ENCODE measurements at regions not wholly inside any gene's neighbourhood (a gene's known extent, or its start where the extent isn't known, plus 50 kb on each side); places are given as distances from the start of the nearest gene placed in this dataset.

DNA sequence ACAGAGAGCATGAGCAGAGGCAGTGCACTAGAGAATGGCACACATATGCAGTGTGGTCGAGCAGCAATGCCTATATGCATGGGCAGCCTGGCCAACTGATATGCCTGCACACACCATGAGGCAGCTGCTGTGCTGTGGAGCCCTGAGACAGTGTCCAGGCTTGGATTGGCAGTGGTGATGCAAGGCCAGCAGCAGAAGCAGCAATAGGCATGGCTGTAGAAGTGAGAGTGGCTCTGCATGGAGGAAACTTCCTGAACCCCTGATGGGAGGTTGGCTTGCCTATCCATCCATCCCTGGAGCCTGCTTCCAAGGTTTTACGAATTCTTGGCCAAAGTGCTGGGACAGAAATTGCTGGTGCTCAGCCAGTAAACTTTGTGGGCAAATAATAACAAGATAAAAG lies 89.7 kb downstream of the DIRAS3 start:
- DNase-seq (ENCODE audit: low spot score), result no peak
- TF ChIP-seq, protein P1, sequence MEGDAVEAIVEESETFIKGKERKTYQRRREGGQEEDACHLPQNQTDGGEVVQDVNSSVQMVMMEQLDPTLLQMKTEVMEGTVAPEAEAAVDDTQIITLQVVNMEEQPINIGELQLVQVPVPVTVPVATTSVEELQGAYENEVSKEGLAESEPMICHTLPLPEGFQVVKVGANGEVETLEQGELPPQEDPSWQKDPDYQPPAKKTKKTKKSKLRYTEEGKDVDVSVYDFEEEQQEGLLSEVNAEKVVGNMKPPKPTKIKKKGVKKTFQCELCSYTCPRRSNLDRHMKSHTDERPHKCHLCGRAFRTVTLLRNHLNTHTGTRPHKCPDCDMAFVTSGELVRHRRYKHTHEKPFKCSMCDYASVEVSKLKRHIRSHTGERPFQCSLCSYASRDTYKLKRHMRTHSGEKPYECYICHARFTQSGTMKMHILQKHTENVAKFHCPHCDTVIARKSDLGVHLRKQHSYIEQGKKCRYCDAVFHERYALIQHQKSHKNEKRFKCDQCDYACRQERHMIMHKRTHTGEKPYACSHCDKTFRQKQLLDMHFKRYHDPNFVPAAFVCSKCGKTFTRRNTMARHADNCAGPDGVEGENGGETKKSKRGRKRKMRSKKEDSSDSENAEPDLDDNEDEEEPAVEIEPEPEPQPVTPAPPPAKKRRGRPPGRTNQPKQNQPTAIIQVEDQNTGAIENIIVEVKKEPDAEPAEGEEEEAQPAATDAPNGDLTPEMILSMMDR (IDR thresholded peaks at IDR 0.05), result no peak

DNA sequence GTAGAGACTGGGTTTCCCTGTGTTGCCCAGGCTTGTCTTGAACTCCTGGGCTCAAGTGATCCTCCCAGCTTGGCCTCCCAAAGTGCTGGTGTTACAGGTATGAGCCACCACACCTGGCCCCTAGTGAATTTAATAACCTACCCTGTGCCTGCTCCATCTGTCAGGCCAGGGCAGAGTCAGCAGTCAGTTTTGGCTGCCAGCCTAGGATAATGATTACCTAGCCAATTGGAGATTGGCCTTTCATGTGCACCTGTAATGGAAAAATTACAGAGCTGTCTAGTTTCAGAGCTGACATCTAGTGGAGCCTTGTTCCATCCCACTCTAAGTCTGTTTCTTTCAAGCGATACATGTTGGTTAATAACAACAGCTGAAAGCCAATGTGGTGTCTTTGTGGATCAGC lies 92.0 kb downstream of the DIRAS3 start:
- no peak overlapping the region for H3K27ac ChIP-seq
- no peak overlapping the region for H3K4me3 ChIP-seq
- TF ChIP-seq, protein P1 (IDR thresholded peaks at IDR 0.05), result no peak
- no peak for DNase-seq (ENCODE audit: low spot score)

More for the DNA sequence above, 89.7 kb downstream of the DIRAS3 start:
- no peak overlapping the region for H3K27ac ChIP-seq
- no peak overlapping the region for H3K4me3 ChIP-seq

DNA sequence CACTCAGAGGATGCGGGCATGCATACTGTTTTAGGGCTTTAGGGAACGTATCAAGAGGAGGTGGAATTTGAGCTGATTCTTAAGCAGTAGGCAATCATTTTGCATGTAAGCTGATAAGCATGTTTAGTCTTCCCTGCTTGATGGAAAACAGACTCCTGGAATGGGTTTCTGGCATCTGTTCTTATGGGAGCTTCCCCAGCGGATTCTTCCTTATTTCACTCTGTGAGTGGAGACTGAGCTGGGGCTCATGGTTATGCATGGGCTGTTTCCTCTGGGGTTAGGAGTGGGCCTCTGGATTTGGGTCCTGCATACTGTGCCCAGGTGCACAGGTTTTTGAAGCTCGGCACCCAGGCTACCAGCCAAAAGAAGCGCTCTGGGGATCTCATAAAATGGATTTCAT lies 93.4 kb downstream of the DIRAS3 start:
- DNase-seq (ENCODE audit: low spot score), result no peak
- TF ChIP-seq, protein P1 (IDR thresholded peaks at IDR 0.05), result no peak
- H3K27ac ChIP-seq, result no peak overlapping the region
- H3K4me3 ChIP-seq, result no peak overlapping the region

DNA sequence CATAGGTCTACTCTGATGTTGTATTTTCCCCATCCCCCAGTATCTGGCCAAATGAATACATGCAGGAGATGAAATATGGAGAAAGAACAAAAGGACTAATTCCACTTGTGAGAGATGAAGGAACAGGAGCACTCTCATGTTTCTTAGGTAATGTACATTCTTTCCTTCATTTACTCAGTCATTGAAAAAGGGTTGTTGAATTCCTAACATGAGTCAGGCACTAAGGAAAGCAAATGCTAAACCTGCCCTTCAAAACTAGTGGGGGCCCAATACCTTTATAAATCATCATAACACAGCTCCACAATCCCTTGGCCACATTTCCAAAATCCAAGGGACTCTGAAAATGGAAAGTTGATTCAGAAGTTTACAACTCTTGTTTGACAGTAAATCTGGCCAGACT lies 94.3 kb downstream of the DIRAS3 start:
- Histone ChIP-seq H3K4me3 (no peak overlapping the region), H3K27ac (no peak overlapping the region)
- DNase-seq (ENCODE audit: low spot score), result no peak
- TF ChIP-seq, protein P1 (IDR thresholded peaks at IDR 0.05), result no peak

DNA sequence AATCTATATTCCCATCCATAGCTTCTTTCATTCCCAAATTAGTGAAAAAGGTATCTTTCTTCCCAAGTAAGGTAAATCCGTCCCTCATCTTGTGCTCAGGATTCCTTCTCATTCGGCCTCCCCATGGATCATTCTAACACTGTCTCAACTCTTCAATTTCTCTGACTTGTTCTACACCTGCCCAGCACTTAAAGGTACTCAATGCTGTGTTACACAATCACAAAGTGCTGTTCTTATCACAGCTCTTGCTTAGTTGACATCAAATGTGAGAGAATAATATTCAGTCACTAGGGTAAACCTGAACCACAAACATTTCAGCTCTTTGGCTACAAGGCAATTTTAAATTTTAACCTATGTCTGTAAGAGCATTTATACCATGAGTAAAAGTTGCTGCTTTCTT lies 94.8 kb downstream of the DIRAS3 start:
- no peak for DNase-seq (ENCODE audit: low spot score)
- Histone ChIP-seq H3K27ac (no peak overlapping the region), H3K4me3 (no peak overlapping the region)
- TF ChIP-seq, protein P1 (IDR thresholded peaks at IDR 0.05), result no peak

DNA sequence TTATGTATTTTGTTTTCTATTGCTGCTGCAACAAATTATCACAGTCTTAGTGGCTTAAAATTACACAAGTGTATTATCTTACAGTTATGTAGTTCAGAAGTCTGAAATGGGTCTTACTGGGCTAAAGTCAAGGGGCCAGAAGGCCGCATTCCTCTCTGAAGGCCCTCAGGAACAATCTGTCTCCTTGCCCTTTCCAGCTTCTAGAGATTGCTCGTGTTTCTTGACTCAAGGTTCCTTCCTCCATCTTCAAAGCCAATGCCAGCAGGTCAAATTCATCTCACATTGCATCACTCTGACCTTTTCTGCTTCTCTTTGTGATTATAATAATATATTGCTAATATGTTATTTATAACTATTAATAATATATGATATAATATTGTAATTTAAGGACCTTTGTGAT lies 97.1 kb downstream of the DIRAS3 start:
- Histone ChIP-seq H3K27ac (no peak overlapping the region), H3K4me3 (no peak overlapping the region)
- TF ChIP-seq, protein P1 (IDR thresholded peaks at IDR 0.05), result no peak
- no peak for DNase-seq (ENCODE audit: low spot score)

DNA sequence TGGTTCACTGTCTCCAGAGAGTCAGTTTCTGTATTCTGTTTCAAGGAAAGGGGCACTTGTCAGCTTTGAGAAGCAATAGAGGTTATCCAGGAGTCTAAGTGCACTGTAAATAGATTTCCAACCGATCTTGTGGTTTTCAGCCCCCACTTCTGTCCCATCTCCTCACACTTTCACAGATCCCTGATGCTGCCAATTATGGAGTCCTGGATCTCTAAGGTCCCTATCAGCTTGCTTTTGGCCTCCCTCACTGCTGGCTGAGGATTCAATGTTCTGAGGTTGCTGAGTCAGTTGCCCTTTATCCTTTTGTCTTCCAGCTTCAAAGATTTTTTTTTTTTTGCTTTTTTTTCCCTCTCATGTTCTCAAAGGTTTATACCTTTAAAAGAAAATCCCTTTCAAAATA lies 98.4 kb downstream of the DIRAS3 start:
- H3K27ac ChIP-seq, result no peak overlapping the region
- no peak overlapping the region for H3K4me3 ChIP-seq
- no peak for DNase-seq (ENCODE audit: low spot score)
- TF ChIP-seq, protein P1 (IDR thresholded peaks at IDR 0.05), result no peak
